ENCODE measurements at regions not wholly inside any gene's neighbourhood (a gene's known extent, or its start where the extent isn't known, plus 50 kb on each side); places are given as distances from the start of the nearest gene placed in this dataset.

DNA sequence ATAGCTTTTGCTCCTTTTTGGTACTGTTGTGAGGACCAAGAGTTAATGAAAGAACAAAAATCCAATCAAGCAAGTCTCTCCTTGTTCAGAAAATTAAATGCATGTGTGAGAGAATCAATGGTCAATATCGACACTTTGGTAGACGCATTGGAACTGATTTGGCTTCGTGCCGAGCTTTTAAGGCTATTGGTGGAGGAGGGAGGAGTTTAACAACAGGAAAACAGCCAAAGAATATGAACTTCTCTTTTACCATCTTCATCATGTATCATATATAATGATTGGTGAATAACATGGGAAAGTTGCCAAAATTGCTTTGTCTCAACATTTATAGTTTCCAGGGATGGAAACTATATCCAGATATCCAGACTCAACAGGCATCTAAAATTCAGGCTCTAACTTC is 266.5 kb upstream of the CITED2 start:
- 61 to 68% methylated on average over 4 of the region's 4 CpGs for WGBS, 2 donors
- Histone ChIP-seq H3K4me1 (peaks cover 0 to 25% (median 5%) of the 10 kb centered on the region in 3 donors), H3K36me3 (no peaks in the 10 kb centered on the region), H3K27ac (no peak overlapping the region), H3K4me3 (no peak overlapping the region), H3K27me3 (no peaks in the 10 kb centered on the region), H3K9me3 (no peaks in the 10 kb centered on the region)
- TF ChIP-seq CTCF (IDR thresholded peaks at IDR 0.05), result no peak
- TF ChIP-seq POLR2A (IDR thresholded peaks at IDR 0.05), result no peak
- no peak for DNase-seq
- intact Hi-C loops (cut with DNase I), result no loop called here

- no peak for DNase-seq
- H3K9me3 ChIP-seq, result no peaks in the 10 kb centered on the region
- intact Hi-C loops (cut with DNase I), result no loop called here
- TF ChIP-seq POLR2A (IDR thresholded peaks at IDR 0.05), result no peak
- H3K4me1 ChIP-seq, result peaks cover 0 to 26% (median 5%) of the 10 kb centered on the region in 3 donors
- no peaks in the 10 kb centered on the region for H3K36me3 ChIP-seq
- H3K27ac ChIP-seq, result no peak overlapping the region
- no peak overlapping the region for H3K4me3 ChIP-seq
- WGBS, 2 donors, result 70 to 81% methylated on average over 3 of the region's 3 CpGs
- H3K27me3 ChIP-seq, result no peaks in the 10 kb centered on the region
Measured at GRCh38 chr6:139640448-139640847, 266.0 kb upstream of the CITED2 start.

DNA sequence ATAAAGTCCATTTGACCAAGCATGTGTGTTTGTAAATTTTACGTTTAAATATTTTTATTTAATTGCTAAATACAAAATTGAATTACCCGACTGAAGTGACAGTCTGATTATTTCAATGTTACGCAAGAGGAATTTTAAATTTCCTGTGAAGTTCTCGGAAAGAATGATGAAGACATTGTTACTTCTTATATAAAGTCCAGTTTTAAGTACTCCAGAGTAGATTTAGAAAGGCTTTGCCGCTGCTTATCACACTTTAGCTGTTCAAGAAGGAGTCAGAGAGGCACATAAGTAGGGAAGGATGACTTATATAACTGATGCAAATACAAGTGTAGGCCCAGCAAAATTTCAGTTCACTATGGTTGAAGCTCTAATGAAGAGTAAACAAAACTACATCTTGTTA is 265.1 kb upstream of the CITED2 start:
- no peak for DNase-seq
- 81 to 90% methylated on average over 5 of the region's 5 CpGs for WGBS, 2 donors
- Histone ChIP-seq H3K27ac (no peak overlapping the region), H3K4me3 (no peak overlapping the region), H3K27me3 (no peaks in the 10 kb centered on the region), H3K36me3 (no peaks in the 10 kb centered on the region), H3K4me1 (peaks cover 0 to 25% (median 9%) of the 10 kb centered on the region in 3 donors), H3K9me3 (no peaks in the 10 kb centered on the region)
- intact Hi-C loops (cut with DNase I), result no loop called here
- TF ChIP-seq POLR2A (IDR thresholded peaks at IDR 0.05) (no peak), CTCF (IDR thresholded peaks at IDR 0.05) (no peak)

DNA sequence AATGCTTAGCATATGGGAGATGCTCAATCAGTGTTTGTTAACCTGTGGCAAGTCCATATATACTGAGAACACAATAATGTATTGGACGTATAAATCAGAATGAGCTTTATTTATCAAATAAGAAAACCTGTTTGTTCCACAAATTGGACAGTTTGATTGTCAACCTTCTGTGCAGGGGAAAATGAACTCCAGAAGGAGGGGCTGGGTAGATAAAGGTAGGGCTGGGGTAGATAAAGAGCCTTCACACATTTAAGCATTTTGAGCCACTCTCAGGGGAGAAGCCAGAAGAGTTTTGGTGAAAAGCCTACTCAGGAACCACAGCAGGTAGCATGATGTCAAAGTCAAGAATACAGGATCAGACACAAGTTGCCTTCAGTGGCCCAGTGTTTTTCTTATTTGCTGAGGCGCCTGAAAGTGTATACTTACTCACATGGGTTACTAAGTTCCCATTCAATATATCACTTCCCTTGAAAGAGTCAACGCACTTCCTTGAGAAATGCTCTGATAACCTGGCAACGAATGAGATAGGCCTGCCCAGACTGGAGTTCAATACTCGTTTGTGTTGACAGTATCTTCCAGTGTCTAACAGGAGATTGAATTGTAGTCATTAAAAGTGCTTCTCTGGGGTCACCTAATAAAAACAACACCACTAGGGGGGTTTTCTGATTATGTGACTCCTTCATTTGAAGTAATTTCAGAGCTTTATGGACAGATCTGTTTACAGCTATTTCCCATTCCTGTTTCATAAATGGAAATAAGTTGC is 263.9 kb upstream of the CITED2 start:
- Histone ChIP-seq H3K27ac (no peak overlapping the region), H3K27me3 (no peaks in the 10 kb centered on the region), H3K4me3 (no peak overlapping the region), H3K36me3 (no peaks in the 10 kb centered on the region), H3K4me1 (peaks cover 0 to 17% (median 9%) of the 10 kb centered on the region in 3 donors), H3K9me3 (no peaks in the 10 kb centered on the region)
- intact Hi-C loops (cut with DNase I), result no loop called here
- WGBS, 2 donors, result 64 to 68% methylated on average over 3 to 5 of the region's 5 CpGs
- TF ChIP-seq CTCF (IDR thresholded peaks at IDR 0.05), result no peak
- TF ChIP-seq POLR2A (IDR thresholded peaks at IDR 0.05), result no peak
- no peak for DNase-seq

GRCh38 chr6:139637766-139638165 is 263.3 kb upstream of the CITED2 start:
- TF ChIP-seq CTCF (IDR thresholded peaks at IDR 0.05), result no peak
- TF ChIP-seq POLR2A (IDR thresholded peaks at IDR 0.05), result no peak
- no peak for DNase-seq
- intact Hi-C loops (cut with DNase I), result no loop called here

More at GRCh38 chr6:139637766-139638165, 263.3 kb upstream of the CITED2 start:
- Histone ChIP-seq H3K27ac (no peak overlapping the region), H3K9me3 (no peaks in the 10 kb centered on the region), H3K4me1 (peaks cover 0 to 17% (median 9%) of the 10 kb centered on the region in 3 donors), H3K27me3 (no peaks in the 10 kb centered on the region), H3K36me3 (no peaks in the 10 kb centered on the region), H3K4me3 (no peak overlapping the region)
